ENCODE measurements at regions not wholly inside any gene's neighbourhood (a gene's known extent, or its start where the extent isn't known, plus 50 kb on each side); places are given as distances from the start of the nearest gene placed in this dataset.

DNA sequence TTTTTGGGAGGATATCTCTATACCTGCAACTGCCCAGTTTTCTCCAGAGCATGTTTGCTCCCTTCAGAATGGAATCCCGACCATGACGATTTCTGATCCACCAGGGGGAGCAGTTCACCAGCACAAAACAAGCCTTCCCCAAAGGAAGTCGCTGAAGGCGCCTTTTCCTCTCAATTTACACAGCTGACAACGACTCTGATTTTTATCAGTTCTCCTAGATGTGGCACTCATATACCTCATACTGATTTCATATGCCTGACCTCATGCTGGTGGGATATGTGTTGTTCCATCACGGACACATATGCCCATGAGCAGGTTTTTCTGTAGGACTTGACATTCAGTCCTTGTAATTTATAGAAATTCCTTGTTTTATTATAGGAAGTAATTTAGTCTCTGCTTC lies 1028.2 kb downstream of the MCTP2 start:
- H3K4me3 Mint-ChIP-seq (ENCODE audit: low read depth, unreplicated experiment): peak overlapping the region; percentile 15
- BruUV-seq (replicated peaks): no TSS peak
- peak; percentile 78 for DNase-seq
- TF ChIP-seq CTCF (IDR thresholded peaks at IDR 0.05; ENCODE audit: unreplicated experiment): peak; percentile 85
- CTCF ChIA-PET: interaction anchor here (0.5 to 1.1 kb wide), 7 partner anchors 94 to 1066 kb away, joined by 3 to 5 read pairs (median 4); no protein-coding TSS in a partner anchor
- intact Hi-C loops (cut with micrococcal nuclease; ENCODE audit: unreplicated experiment): loop anchor here (1.0 to 10.0 kb wide), 7 partner anchors 33 to 1978 kb away; no protein-coding TSS in a partner anchor
- peaks cover 26% of the 10 kb centered on the region for H3K4me1 Mint-ChIP-seq (ENCODE audit: low read depth, unreplicated experiment)
- no peaks in the 10 kb centered on the region for H3K36me3 Mint-ChIP-seq (ENCODE audit: insufficient read depth, unreplicated experiment)
- peaks cover 3% of the 10 kb centered on the region for H3K9me3 Mint-ChIP-seq (ENCODE audit: low read depth, unreplicated experiment)
- no peak overlapping the region for H3K27ac Mint-ChIP-seq (ENCODE audit: unreplicated experiment)
- H3K27me3 Mint-ChIP-seq (ENCODE audit: unreplicated experiment): no peaks in the 10 kb centered on the region

GRCh38 chr15:95259965-95260364 lies 1028.6 kb downstream of the MCTP2 start:
- TF ChIP-seq CTCF (IDR thresholded peaks at IDR 0.05; ENCODE audit: unreplicated experiment): no peak
- Mint-ChIP-seq H3K36me3 (ENCODE audit: insufficient read depth, unreplicated experiment) (no peaks in the 10 kb centered on the region), H3K27ac (ENCODE audit: unreplicated experiment) (no peak overlapping the region), H3K4me3 (ENCODE audit: low read depth, unreplicated experiment) (peak overlapping the region; percentile 15), H3K4me1 (ENCODE audit: low read depth, unreplicated experiment) (peaks cover 21% of the 10 kb centered on the region), H3K9me3 (ENCODE audit: low read depth, unreplicated experiment) (peaks cover 3% of the 10 kb centered on the region), H3K27me3 (ENCODE audit: unreplicated experiment) (no peaks in the 10 kb centered on the region)
- DNase-seq: no peak
- CTCF ChIA-PET: interaction anchor here (0.7 to 1.1 kb wide), 5 partner anchors 67 to 1061 kb away, joined by 3 to 5 read pairs (median 4); no protein-coding TSS in a partner anchor
- BruUV-seq (replicated peaks): no TSS peak
- intact Hi-C loops (cut with micrococcal nuclease; ENCODE audit: unreplicated experiment): loop anchor here (1.0 to 10.0 kb wide), 7 partner anchors 33 to 1977 kb away; no protein-coding TSS in a partner anchor

- H3K9me3 Mint-ChIP-seq (ENCODE audit: low read depth, unreplicated experiment): no peaks in the 10 kb centered on the region
- no TSS peak for BruUV-seq (replicated peaks)
- CTCF ChIA-PET: interaction anchor here (1.0 kb wide), 1 partner anchor 68 kb away, joined by 5 read pairs; no protein-coding TSS in a partner anchor
These were observed 1029.5 kb downstream of the MCTP2 start for GRCh38 chr15:95260856-95261255.

DNA sequence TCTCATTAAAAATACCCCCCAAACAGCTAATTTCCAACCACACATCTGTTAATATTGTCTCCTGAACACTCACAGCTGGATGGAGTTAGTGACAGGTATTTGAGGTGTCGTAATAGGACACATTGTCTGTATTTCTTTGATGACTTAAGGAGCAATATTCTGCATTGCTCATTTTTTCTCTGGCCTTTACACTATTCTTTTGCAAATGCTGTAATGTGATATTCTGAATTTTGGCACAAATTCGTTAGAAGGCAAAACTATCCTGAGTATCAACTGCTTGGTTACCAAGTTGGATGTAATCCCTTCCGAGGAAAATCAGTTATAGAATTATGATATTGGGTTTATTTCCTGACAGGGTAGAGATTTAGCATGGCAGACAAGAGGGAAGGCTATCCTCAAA lies 1030.2 kb downstream of the MCTP2 start:
- intact Hi-C loops (cut with micrococcal nuclease; ENCODE audit: unreplicated experiment): no loop called here
- H3K9me3 Mint-ChIP-seq (ENCODE audit: low read depth, unreplicated experiment): no peaks in the 10 kb centered on the region
- no peaks in the 10 kb centered on the region for H3K36me3 Mint-ChIP-seq (ENCODE audit: insufficient read depth, unreplicated experiment)
- no peak for TF ChIP-seq CTCF (IDR thresholded peaks at IDR 0.05; ENCODE audit: unreplicated experiment)
- H3K4me1 Mint-ChIP-seq (ENCODE audit: low read depth, unreplicated experiment): peaks cover 15% of the 10 kb centered on the region
- H3K4me3 Mint-ChIP-seq (ENCODE audit: low read depth, unreplicated experiment): no peak overlapping the region
- no peak overlapping the region for H3K27ac Mint-ChIP-seq (ENCODE audit: unreplicated experiment)
- BruUV-seq (replicated peaks): no TSS peak
- DNase-seq: no peak
- no peaks in the 10 kb centered on the region for H3K27me3 Mint-ChIP-seq (ENCODE audit: unreplicated experiment)
- CTCF ChIA-PET: no interaction called here

More at GRCh38 chr15:95260856-95261255, 1029.5 kb downstream of the MCTP2 start:
- TF ChIP-seq CTCF (IDR thresholded peaks at IDR 0.05; ENCODE audit: unreplicated experiment): no peak
- Mint-ChIP-seq H3K36me3 (ENCODE audit: insufficient read depth, unreplicated experiment) (no peaks in the 10 kb centered on the region), H3K4me3 (ENCODE audit: low read depth, unreplicated experiment) (no peak overlapping the region), H3K27me3 (ENCODE audit: unreplicated experiment) (no peaks in the 10 kb centered on the region), H3K27ac (ENCODE audit: unreplicated experiment) (no peak overlapping the region), H3K4me1 (ENCODE audit: low read depth, unreplicated experiment) (peaks cover 15% of the 10 kb centered on the region)
- intact Hi-C loops (cut with micrococcal nuclease; ENCODE audit: unreplicated experiment): no loop called here
- DNase-seq: no peak

Data from Calu3 (cell line).